NB4 (cell line): ENCODE measurements at regions not wholly inside any gene's neighbourhood (a gene's known extent, or its start where the extent isn't known, plus 50 kb on each side); places are given as distances from the start of the nearest gene placed in this dataset.

Experiments
- MYC ChIP-seq: IDR thresholded peaks from 2 replicates; pipeline ENCODE4 v1.6.1; 2011; ENCODE audit warnings: low read depth, low read length
- POLR2A ChIP-seq: IDR thresholded peaks from 2 replicates; pipeline ENCODE4 v1.6.1; 2011; ENCODE audit warnings: mild to moderate bottlenecking; ENCODE audit not compliant: insufficient read length; ENCODE audit errors: extremely low read depth
- TF ChIP-seq, protein P1 (sequence below): IDR thresholded peaks from one replicate; pipeline ENCODE4 v1.5.1; 2012; ENCODE audit warnings: low read depth, low read length
- TF ChIP-seq, protein P2 (sequence below): IDR thresholded peaks from 2 replicates; pipeline ENCODE4 v1.6.1; 2011; ENCODE audit warnings: low read depth, low read length

DNA sequence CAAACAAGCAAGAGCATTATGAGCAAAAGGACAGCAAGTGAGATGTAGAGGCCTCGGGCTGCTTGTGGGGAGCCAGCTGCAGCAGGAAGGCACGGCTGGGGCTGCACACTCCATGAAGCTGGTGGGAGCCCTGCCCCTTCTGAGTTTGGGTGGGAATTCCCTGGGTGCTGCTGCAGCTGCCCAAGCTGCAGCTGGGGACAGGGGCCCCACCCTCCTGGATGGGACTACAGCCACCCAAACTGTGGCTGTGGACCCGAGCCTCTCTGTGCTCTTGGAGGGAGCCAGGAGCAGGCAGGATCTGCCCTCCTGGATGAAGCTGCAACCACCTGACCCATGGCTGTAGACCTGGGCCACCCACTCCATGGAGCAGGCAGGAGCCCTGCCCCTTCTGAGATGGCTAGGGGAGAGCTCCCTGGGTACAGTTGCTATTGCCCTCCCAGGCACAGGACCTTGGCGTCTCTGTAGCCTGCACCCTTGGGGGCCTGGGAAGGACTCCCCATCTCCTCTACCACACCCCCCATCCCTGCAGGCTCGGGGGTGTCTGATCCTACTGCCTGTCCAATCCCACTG, 159.1 kb downstream of the ERCC6L2 start:
- TF ChIP-seq, protein P1, sequence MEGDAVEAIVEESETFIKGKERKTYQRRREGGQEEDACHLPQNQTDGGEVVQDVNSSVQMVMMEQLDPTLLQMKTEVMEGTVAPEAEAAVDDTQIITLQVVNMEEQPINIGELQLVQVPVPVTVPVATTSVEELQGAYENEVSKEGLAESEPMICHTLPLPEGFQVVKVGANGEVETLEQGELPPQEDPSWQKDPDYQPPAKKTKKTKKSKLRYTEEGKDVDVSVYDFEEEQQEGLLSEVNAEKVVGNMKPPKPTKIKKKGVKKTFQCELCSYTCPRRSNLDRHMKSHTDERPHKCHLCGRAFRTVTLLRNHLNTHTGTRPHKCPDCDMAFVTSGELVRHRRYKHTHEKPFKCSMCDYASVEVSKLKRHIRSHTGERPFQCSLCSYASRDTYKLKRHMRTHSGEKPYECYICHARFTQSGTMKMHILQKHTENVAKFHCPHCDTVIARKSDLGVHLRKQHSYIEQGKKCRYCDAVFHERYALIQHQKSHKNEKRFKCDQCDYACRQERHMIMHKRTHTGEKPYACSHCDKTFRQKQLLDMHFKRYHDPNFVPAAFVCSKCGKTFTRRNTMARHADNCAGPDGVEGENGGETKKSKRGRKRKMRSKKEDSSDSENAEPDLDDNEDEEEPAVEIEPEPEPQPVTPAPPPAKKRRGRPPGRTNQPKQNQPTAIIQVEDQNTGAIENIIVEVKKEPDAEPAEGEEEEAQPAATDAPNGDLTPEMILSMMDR: no peak
- TF ChIP-seq MYC: no peak
- TF ChIP-seq POLR2A: no peak
- TF ChIP-seq, protein P2, sequence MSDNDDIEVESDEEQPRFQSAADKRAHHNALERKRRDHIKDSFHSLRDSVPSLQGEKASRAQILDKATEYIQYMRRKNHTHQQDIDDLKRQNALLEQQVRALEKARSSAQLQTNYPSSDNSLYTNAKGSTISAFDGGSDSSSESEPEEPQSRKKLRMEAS: no peak
